Activated T-helper 1 cell treated with anti-CD3 and anti-CD28 coated beads, Interleukin-12 subunit alpha, Interleukin-12 subunit beta, Interleukin-2, Interleukin-4 antibody, amounts not matched to agents 30 ng/mL and 10 ng/mL and 1 ng/mL, durations not matched to agents 14 hours and 24 hours and 36 hours (primary cell): ENCODE measurements at regions not wholly inside any gene's neighbourhood (a gene's known extent, or its start where the extent isn't known, plus 50 kb on each side); places are given as distances from the start of the nearest gene placed in this dataset.

Experiments
- DNase-seq: peaks from one replicate; pipeline ENCODE4 v3.0.0; 2021; ENCODE audit warnings: low spot score
- H3K27ac Mint-ChIP-seq: one replicate; pipeline ENCODE4 v1.8.0; 2021; ENCODE audit warnings: mild to moderate bottlenecking, mixed read lengths
- H3K27me3 Mint-ChIP-seq: one replicate; pipeline ENCODE4 v1.8.0; 2022; ENCODE audit warnings: mild to moderate bottlenecking, moderate library complexity, mixed read lengths; ENCODE audit not compliant: insufficient read depth
- H3K36me3 Mint-ChIP-seq: one replicate; pipeline ENCODE4 v1.8.0; 2021; ENCODE audit warnings: low read depth, mixed read lengths
- H3K4me1 Mint-ChIP-seq: one replicate; pipeline ENCODE4 v1.8.0; 2021; ENCODE audit warnings: low read depth, mixed read lengths
- H3K4me3 Mint-ChIP-seq: one replicate; pipeline ENCODE4 v1.8.0; 2021; ENCODE audit warnings: mild to moderate bottlenecking, moderate library complexity, mixed read lengths
- H3K9me3 Mint-ChIP-seq: one replicate; pipeline ENCODE4 v1.8.0; 2021; ENCODE audit warnings: mixed read lengths
- intact Hi-C: fragments of 100-400 bp; cut with micrococcal nuclease; formaldehyde crosslinking; loops from one replicate; pipeline ENCODE4 v1.15.1; 2024

DNA sequence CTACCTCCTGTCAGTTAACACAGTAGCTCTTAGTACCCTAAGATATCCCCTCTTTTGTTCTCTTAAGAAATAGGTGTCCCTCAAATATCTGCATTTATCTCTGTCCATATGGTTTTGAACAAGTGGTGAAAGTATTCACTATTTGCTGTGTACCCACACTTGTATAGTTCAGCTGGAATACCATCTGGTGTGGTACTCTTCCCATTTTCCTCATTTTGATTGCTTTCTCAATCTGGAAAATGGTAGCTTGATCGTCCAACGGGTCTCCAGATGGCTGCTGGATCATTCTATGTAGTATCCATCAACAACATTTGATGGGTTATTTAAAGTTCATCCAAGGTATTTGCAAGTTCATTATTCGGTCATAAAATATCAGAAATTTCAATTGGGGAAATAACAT lies 100.3 kb upstream of the DPYD start:
- H3K36me3 Mint-ChIP-seq = no peaks in the 10 kb centered on the region
- no peak overlapping the region for H3K4me3 Mint-ChIP-seq
- intact Hi-C loops = no loop called here
- no peaks in the 10 kb centered on the region for H3K9me3 Mint-ChIP-seq
- peaks cover 5% of the 10 kb centered on the region for H3K27me3 Mint-ChIP-seq
- no peaks in the 10 kb centered on the region for H3K4me1 Mint-ChIP-seq
- no peak for DNase-seq
- no peak overlapping the region for H3K27ac Mint-ChIP-seq

GRCh38 chr1:98019747-98020146 lies 98.9 kb upstream of the DPYD start:
- no peaks in the 10 kb centered on the region for H3K9me3 Mint-ChIP-seq
- no peak for DNase-seq
- peaks cover 9% of the 10 kb centered on the region for H3K27me3 Mint-ChIP-seq
- intact Hi-C loops = no loop called here
- no peak overlapping the region for H3K27ac Mint-ChIP-seq
- H3K4me1 Mint-ChIP-seq = no peaks in the 10 kb centered on the region
- no peaks in the 10 kb centered on the region for H3K36me3 Mint-ChIP-seq
- H3K4me3 Mint-ChIP-seq = no peak overlapping the region

DNA sequence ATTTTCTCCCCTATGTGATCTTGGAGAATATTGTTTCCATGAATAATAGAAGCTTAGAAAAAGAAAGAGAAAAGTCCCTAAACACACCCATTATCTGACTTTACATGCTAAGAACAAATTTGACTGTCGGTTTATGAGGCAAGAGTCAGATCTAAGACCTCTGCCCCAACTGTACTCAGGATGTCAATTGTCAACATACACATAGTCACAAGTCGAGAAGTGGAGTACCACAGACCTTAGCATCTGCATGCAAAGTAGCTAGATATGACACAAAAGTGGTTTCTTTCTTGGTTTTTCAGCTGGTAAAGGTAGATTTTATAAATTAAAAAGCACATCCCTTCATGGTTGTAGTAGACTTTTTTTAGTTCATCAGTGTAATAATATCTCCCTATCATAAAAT lies 97.2 kb upstream of the DPYD start:
- no peak overlapping the region for H3K27ac Mint-ChIP-seq
- no peaks in the 10 kb centered on the region for H3K4me1 Mint-ChIP-seq
- no peaks in the 10 kb centered on the region for H3K36me3 Mint-ChIP-seq
- intact Hi-C loops = no loop called here
- no peaks in the 10 kb centered on the region for H3K9me3 Mint-ChIP-seq
- no peak overlapping the region for H3K4me3 Mint-ChIP-seq
- DNase-seq = no peak
- H3K27me3 Mint-ChIP-seq = peaks cover 9% of the 10 kb centered on the region

DNA sequence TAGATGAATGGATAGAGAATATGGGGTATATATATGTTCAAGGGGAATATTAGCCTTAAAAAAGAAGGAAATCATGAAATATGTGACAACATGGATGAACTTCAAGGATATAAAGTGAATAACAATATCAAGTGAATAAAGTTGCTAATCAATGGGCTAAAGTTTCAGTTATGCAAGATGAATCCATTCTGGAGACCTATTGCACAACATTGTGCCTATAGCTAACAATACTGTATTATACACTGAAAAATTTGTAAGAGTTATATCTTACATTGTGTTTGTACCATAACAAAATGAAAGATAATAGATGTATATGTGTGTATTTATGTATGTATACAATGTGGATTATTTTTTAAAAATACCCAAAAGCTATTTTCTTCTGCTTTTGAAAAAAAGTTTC lies 96.3 kb upstream of the DPYD start:
- DNase-seq = no peak
- H3K27me3 Mint-ChIP-seq = peaks cover 12% of the 10 kb centered on the region
- H3K27ac Mint-ChIP-seq = no peak overlapping the region
- no peaks in the 10 kb centered on the region for H3K36me3 Mint-ChIP-seq
- H3K9me3 Mint-ChIP-seq = no peaks in the 10 kb centered on the region
- intact Hi-C loops = no loop called here
- no peak overlapping the region for H3K4me3 Mint-ChIP-seq
- no peaks in the 10 kb centered on the region for H3K4me1 Mint-ChIP-seq

DNA sequence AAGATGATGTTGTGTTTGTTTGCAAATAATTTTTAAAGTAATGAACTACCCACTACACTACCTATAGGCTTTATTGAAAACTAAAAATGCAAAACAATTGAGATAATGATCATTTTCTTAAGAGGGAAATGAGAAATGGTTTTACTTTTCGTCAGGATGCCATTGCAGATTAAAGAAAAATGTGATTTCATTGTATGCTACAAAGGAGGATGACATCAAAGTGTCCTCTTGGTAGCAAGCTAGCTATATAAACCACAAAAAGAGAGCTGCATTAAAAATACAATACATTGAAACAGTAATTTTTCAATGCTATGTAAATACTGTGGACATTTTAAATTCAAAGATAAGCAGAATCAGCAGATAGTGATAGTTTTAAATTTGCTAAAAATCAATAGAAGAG lies 87.5 kb upstream of the DPYD start:
- intact Hi-C loops = no loop called here
- peaks cover 15% of the 10 kb centered on the region for H3K27me3 Mint-ChIP-seq
- H3K9me3 Mint-ChIP-seq = no peaks in the 10 kb centered on the region
- H3K4me1 Mint-ChIP-seq = no peaks in the 10 kb centered on the region
- H3K4me3 Mint-ChIP-seq = no peak overlapping the region
- no peak overlapping the region for H3K27ac Mint-ChIP-seq
- DNase-seq = no peak
- H3K36me3 Mint-ChIP-seq = no peaks in the 10 kb centered on the region

DNA sequence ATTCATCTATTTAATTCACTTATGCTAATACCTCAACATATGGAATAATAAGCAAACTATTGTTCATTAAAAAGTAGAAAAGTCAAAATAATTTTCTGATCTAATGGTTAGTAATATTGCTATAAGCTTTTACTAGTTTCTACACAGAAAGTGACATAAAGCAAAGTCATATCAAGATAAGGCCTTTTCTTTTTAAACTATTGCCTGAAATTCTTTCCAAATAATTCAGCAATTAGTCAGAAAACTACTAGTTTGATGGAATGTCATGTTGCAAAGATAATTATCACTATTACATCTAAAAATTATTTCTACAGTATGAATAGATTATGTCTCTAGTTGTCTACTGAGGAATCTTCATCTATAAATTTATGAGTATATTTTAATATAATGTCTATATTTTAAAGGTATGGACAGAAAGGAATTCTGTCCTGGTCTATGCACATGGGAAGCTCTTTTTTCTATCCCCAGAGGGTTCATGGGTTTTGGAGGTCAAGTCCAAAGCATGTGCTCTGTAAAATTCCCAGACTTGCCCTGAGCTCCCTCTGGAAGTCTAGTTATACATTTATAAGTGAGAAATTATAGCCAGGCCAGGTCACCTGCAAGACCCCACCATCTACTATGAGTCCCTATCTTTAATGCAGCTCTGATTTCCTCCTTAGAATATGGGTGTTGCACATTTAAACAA lies 84.6 kb upstream of the DPYD start:
- Mint-ChIP-seq H3K36me3 (no peaks in the 10 kb centered on the region), H3K4me1 (no peaks in the 10 kb centered on the region), H3K4me3 (no peak overlapping the region), H3K27ac (no peak overlapping the region), H3K27me3 (peaks cover 4% of the 10 kb centered on the region), H3K9me3 (no peaks in the 10 kb centered on the region)
- intact Hi-C loops = no loop called here
- no peak for DNase-seq

DNA sequence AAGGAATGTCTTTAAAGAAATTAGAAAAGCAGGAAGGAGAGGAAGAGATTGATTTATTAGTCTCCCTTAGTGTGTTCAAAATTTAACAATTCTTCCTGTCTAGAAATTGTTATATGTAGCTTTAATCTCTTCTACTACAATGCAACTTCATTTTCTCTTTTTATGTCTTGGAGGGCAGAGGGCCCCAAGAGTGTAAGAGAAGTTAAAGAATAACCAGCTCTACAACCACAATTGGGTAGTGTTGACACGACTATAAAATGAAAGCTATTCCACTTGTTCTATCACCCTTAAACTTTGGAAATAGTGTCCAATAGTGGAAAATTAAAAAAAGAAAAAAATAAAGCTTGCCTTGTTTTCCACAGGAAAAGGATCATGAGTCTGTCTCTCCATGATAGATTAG lies 82.6 kb upstream of the DPYD start:
- Mint-ChIP-seq H3K4me1 (no peaks in the 10 kb centered on the region), H3K27ac (no peak overlapping the region), H3K36me3 (no peaks in the 10 kb centered on the region), H3K9me3 (no peaks in the 10 kb centered on the region), H3K4me3 (no peak overlapping the region), H3K27me3 (peaks cover 6% of the 10 kb centered on the region)
- no peak for DNase-seq
- intact Hi-C loops = no loop called here

- no peaks in the 10 kb centered on the region for H3K4me1 Mint-ChIP-seq
- H3K36me3 Mint-ChIP-seq = no peaks in the 10 kb centered on the region
- no peak overlapping the region for H3K4me3 Mint-ChIP-seq
- no peak for DNase-seq
- peaks cover 6% of the 10 kb centered on the region for H3K27me3 Mint-ChIP-seq
- H3K27ac Mint-ChIP-seq = no peak overlapping the region
- intact Hi-C loops = no loop called here
- no peaks in the 10 kb centered on the region for H3K9me3 Mint-ChIP-seq
Observed at GRCh38 chr1:98002288-98002687, 81.5 kb upstream of the DPYD start.

DNA sequence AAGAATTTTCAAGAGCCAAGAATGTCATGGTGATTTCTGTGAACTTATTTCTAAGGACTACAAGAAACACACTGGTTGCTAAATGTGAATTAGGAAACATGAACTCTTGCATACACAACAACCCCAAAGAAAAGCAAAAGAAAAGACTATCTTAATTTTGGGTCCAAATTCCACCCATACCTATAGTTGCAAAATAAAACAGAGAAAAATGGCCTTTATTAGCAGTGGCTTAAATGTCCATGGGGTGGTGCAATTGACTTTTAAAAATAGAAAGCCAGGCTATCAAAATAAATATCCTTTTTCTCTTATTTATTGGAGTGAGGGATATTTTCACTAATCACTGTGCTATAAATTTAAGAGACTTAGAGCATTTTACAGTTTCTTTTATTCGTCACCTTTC lies 80.9 kb upstream of the DPYD start:
- H3K27me3 Mint-ChIP-seq = peaks cover 8% of the 10 kb centered on the region
- H3K4me1 Mint-ChIP-seq = no peaks in the 10 kb centered on the region
- H3K36me3 Mint-ChIP-seq = no peaks in the 10 kb centered on the region
- no peaks in the 10 kb centered on the region for H3K9me3 Mint-ChIP-seq
- intact Hi-C loops = no loop called here
- no peak overlapping the region for H3K27ac Mint-ChIP-seq
- DNase-seq = no peak
- H3K4me3 Mint-ChIP-seq = no peak overlapping the region

- Mint-ChIP-seq H3K4me1 (no peaks in the 10 kb centered on the region), H3K27me3 (peaks cover 5% of the 10 kb centered on the region), H3K9me3 (no peaks in the 10 kb centered on the region), H3K4me3 (no peak overlapping the region), H3K36me3 (no peaks in the 10 kb centered on the region), H3K27ac (no peak overlapping the region)
- intact Hi-C loops = no loop called here
- no peak for DNase-seq
Observed at GRCh38 chr1:97999320-97999719, 78.5 kb upstream of the DPYD start.

DNA sequence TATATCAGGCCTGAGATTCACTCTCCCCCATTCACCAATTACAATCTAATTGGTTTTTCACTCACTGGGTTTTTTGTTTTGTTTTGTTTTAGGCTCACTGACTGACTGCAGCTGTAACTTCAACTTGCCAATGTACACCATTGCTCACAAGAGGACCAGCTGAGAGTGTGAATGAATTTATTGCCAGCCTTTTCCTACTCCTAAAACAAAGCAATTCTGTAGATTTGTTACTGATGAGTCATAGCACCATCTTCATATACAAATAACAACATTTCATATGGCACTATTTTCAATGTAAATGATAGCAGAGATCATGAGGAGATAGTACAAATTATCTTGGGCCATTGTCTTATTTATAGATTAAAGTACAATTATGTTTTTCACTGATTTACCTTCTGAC lies 76.0 kb upstream of the DPYD start:
- Mint-ChIP-seq H3K27ac (no peak overlapping the region), H3K4me3 (no peak overlapping the region), H3K36me3 (no peaks in the 10 kb centered on the region), H3K27me3 (peaks cover 8% of the 10 kb centered on the region), H3K9me3 (no peaks in the 10 kb centered on the region), H3K4me1 (no peaks in the 10 kb centered on the region)
- intact Hi-C loops = no loop called here
- DNase-seq = no peak

DNA sequence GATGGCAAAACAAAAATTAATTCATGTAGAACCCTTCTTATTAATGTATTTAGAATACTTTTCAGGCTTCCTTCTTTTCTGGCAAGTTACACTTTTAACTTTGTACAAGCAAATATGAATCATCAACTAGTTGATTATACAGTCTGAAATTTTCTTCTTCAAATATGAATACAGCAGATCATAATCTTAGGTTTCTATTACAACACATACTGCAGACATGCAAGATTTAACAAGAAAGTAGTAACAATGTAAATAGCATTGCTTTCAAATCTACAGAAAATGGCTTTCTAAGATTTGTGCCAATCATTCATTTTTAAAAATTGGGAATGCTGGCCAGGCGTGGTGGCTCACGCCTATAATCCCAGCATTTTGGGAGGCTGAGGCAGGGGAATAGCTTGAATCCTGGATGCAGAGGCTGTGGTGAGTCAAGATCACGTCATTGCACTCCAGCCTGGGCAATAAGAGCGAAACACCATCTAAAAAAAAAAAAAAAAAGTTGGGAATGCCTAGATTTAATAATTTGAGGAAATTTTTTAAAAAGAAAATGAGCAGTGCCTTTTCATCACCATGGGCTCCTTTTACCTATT lies 68.4 kb upstream of the DPYD start:
- Mint-ChIP-seq H3K27ac (no peak overlapping the region), H3K36me3 (no peaks in the 10 kb centered on the region), H3K9me3 (no peaks in the 10 kb centered on the region), H3K4me1 (no peaks in the 10 kb centered on the region), H3K27me3 (peaks cover 23% of the 10 kb centered on the region), H3K4me3 (no peak overlapping the region)
- no peak for DNase-seq
- intact Hi-C loops = no loop called here

GRCh38 chr1:97986041-97987005 lies 65.5 kb upstream of the DPYD start:
- intact Hi-C loops = no loop called here

More at GRCh38 chr1:97986041-97987005, 65.5 kb upstream of the DPYD start:
- Mint-ChIP-seq H3K4me1 (no peaks in the 10 kb centered on the region), H3K27me3 (peaks cover 24% of the 10 kb centered on the region), H3K9me3 (no peaks in the 10 kb centered on the region), H3K27ac (no peak overlapping the region), H3K4me3 (no peak overlapping the region), H3K36me3 (no peaks in the 10 kb centered on the region)
- DNase-seq = no peak
